ENCODE measurements at regions not wholly inside any gene's neighbourhood (a gene's known extent, or its start where the extent isn't known, plus 50 kb on each side); places are given as distances from the start of the nearest gene placed in this dataset.
"Not testable (repeated sequence)": the region's sequence is repeated elsewhere in the genome, so short reads cannot be mapped to it uniquely, and the experiment has no call there.

- DNase-seq = no peak
Measured at GRCh38 chr9:97096793-97097192, 57.9 kb upstream of the CTSV start.

- not testable (repeated sequence) for DNase-seq
Measured at GRCh38 chr9:97089361-97089760, 50.4 kb upstream of the CTSV start.
